ENCODE measurements at regions not wholly inside any gene's neighbourhood (a gene's known extent, or its start where the extent isn't known, plus 50 kb on each side); places are given as distances from the start of the nearest gene placed in this dataset.

- Histone ChIP-seq H3F3A (ENCODE audit: insufficient read depth, low read length, poor library complexity, severe bottlenecking) (peaks cover 4% of the 10 kb centered on the region), H3K4me2 (ENCODE audit: low read length) (no peak overlapping the region), H3K9me3 (ENCODE audit: low read length) (no peaks in the 10 kb centered on the region), H2AFZ (ENCODE audit: low read depth, low read length) (no peak overlapping the region), H3K27ac (ENCODE audit: low read length) (no peak overlapping the region), H3K9me2 (ENCODE audit: insufficient read depth, low read length) (no peaks in the 10 kb centered on the region), H3K36me3 (ENCODE audit: insufficient read depth, low read length) (no peaks in the 10 kb centered on the region), H3K79me2 (replicated peaks; ENCODE audit: insufficient read depth, low read length) (no peaks in the 10 kb centered on the region), H3K9ac (ENCODE audit: low read length) (no peak overlapping the region), H3K27me3 (ENCODE audit: insufficient read depth, low read depth, low read length) (no peaks in the 10 kb centered on the region), H4K20me1 (ENCODE audit: insufficient read depth) (no peaks in the 10 kb centered on the region), H3K4me3 (ENCODE audit: low read length) (no peak overlapping the region)
- TF ChIP-seq EP300 (conservative IDR thresholded peaks at IDR 0.05; ENCODE audit: poor library complexity, severe bottlenecking) (no peak), TAF1 (IDR thresholded peaks at IDR 0.05; ENCODE audit: low read depth) (no peak), RAD21 (conservative IDR thresholded peaks at IDR 0.05) (no peak), SMC3 (conservative IDR thresholded peaks at IDR 0.05; ENCODE audit: poor library complexity) (no peak), EZH2 (IDR thresholded peaks at IDR 0.05; ENCODE audit: borderline replicate concordance, insufficient read depth, low read length, poor library complexity, severe bottlenecking) (no peak), REST (IDR thresholded peaks at IDR 0.05; ENCODE audit: borderline replicate concordance) (no peak), MXI1 (conservative IDR thresholded peaks at IDR 0.05; ENCODE audit: poor library complexity, severe bottlenecking) (no peak), POLR2AphosphoS5 (IDR thresholded peaks at IDR 0.05) (no peak), CTCF (IDR thresholded peaks at IDR 0.05; ENCODE audit: poor library complexity, severe bottlenecking) (no peak)
Measured at GRCh38 chr15:91698241-91698640, 155.3 kb upstream of the SLCO3A1 start.

GRCh38 chr15:91699741-91700140 is 153.8 kb upstream of the SLCO3A1 start:
- Histone ChIP-seq H3K4me3 (ENCODE audit: low read length) (no peak overlapping the region), H3K9me3 (ENCODE audit: low read length) (no peaks in the 10 kb centered on the region), H3K9me2 (ENCODE audit: insufficient read depth, low read length) (no peaks in the 10 kb centered on the region), H3K36me3 (ENCODE audit: insufficient read depth, low read length) (no peaks in the 10 kb centered on the region), H3K79me2 (replicated peaks; ENCODE audit: insufficient read depth, low read length) (no peaks in the 10 kb centered on the region), H3F3A (ENCODE audit: insufficient read depth, low read length, poor library complexity, severe bottlenecking) (peaks cover 4% of the 10 kb centered on the region), H3K4me2 (ENCODE audit: low read length) (no peak overlapping the region), H3K9ac (ENCODE audit: low read length) (no peak overlapping the region), H4K20me1 (ENCODE audit: insufficient read depth) (no peaks in the 10 kb centered on the region), H3K27ac (ENCODE audit: low read length) (no peak overlapping the region), H3K27me3 (ENCODE audit: insufficient read depth, low read depth, low read length) (no peaks in the 10 kb centered on the region), H2AFZ (ENCODE audit: low read depth, low read length) (no peak overlapping the region)
- TF ChIP-seq CTCF (IDR thresholded peaks at IDR 0.05; ENCODE audit: poor library complexity, severe bottlenecking), result no peak
- no peak for TF ChIP-seq TAF1 (IDR thresholded peaks at IDR 0.05; ENCODE audit: low read depth)
- TF ChIP-seq REST (IDR thresholded peaks at IDR 0.05; ENCODE audit: borderline replicate concordance), result no peak
